ENCODE measurements at regions not wholly inside any gene's neighbourhood (a gene's known extent, or its start where the extent isn't known, plus 50 kb on each side); places are given as distances from the start of the nearest gene placed in this dataset.

DNA sequence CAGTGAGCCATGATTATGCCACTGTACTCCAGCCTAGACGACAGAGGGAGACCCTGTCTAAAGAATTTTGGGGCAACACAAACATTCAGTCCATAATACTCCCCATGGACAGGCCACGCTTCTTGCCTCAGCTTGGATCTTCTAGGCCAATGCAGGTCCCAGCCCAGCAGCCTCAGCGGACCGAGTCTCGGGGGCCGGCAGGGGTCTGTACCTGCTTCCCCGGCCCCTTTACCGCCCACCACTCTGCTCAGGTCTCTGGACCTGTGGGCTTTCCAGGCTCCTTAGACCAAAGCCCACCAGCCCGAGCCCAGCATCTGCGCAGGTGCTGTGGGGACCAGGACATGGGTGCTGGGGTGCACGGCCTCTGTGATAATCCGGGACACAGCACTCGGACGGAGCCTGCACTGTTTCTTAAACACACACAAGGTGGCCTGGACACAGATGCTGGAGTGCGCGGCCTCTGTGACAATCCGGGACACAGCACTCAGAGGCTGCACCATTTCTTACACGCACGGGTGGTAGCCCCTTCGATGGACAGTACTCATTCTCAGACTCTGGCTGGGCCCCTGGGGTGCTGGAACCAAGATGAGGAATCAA, 62.1 kb upstream of the GPC1 start:
- no peak overlapping the region for H3K27ac ChIP-seq (ENCODE audit: low read depth, low read length, poor library complexity, severe bottlenecking)
- no peak for DNase-seq (ENCODE audit: low spot score)
- no peaks in the 10 kb centered on the region for H3K36me3 ChIP-seq (ENCODE audit: insufficient read depth, low read length, poor library complexity, severe bottlenecking)
- ChIA-PET CTCF (no interaction called here), POLR2A (ENCODE audit: low non-redundant PET) (no interaction called here)
- intact Hi-C loops (cut with micrococcal nuclease; ENCODE audit: unreplicated experiment) = no loop called here
- no TSS peak for BruUV-seq (replicated peaks)
- no peaks in the 10 kb centered on the region for H3K4me1 ChIP-seq (ENCODE audit: insufficient read depth, low read length, poor library complexity, severe bottlenecking)
- no peaks in the 10 kb centered on the region for H3K27me3 ChIP-seq (replicated peaks; ENCODE audit: insufficient read depth, low read depth, low read length, poor library complexity)
- TF ChIP-seq EZH2 (IDR thresholded peaks at IDR 0.05; ENCODE audit: borderline replicate concordance, low read depth, low read length, poor library complexity, severe bottlenecking) = no peak
- TF ChIP-seq, protein P1, sequence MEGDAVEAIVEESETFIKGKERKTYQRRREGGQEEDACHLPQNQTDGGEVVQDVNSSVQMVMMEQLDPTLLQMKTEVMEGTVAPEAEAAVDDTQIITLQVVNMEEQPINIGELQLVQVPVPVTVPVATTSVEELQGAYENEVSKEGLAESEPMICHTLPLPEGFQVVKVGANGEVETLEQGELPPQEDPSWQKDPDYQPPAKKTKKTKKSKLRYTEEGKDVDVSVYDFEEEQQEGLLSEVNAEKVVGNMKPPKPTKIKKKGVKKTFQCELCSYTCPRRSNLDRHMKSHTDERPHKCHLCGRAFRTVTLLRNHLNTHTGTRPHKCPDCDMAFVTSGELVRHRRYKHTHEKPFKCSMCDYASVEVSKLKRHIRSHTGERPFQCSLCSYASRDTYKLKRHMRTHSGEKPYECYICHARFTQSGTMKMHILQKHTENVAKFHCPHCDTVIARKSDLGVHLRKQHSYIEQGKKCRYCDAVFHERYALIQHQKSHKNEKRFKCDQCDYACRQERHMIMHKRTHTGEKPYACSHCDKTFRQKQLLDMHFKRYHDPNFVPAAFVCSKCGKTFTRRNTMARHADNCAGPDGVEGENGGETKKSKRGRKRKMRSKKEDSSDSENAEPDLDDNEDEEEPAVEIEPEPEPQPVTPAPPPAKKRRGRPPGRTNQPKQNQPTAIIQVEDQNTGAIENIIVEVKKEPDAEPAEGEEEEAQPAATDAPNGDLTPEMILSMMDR (conservative IDR thresholded peaks at IDR 0.05; ENCODE audit: low read depth, low read length) = no peak
- no peaks in the 10 kb centered on the region for H3K9me3 ChIP-seq (ENCODE audit: low read depth, low read length, poor library complexity, severe bottlenecking)
- no peak overlapping the region for H3K4me3 ChIP-seq (ENCODE audit: low read depth, low read length, poor library complexity, severe bottlenecking)

DNA sequence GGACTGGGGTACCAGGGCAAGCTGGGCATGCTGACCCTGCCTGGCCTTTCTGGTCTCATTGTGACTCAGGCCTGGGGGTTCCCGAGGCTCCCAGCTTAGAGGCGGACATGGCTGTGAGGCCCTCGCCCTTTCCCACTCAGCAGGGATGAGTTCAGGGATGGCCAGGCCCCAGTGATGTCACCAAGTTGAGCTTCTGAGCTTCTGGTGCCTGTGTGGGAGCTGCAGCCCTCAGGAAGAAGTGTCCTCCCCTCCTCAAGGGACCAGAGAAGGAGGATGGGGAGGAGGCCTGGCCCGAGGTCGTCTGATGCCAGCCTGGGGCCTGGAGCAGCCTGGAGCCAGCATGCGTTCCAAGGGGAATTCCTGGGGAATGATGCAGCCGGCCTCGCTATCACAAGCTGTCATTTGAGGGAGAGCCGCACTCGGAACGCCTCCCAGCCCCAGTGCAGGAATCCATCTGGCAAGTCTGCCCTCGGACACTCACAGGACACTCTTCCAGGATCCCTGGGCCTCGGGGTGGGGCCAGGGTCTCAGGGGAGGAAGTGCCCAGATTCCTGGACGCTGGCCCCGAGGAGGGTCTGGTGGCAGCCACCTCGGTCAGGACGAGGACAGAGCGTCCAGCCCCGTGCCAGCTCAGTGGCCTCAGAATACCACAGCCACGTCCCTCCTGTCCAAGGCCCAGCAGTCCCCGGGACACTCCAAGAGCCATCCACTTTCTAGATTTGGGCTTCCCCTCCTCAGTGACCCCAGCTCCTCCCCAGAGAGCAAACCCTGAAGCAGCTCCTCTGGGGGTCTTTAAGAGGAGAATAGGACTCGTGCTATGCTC, 61.2 kb upstream of the GPC1 start:
- ChIA-PET POLR2A (ENCODE audit: low non-redundant PET) (no interaction called here), CTCF (no interaction called here)
- Histone ChIP-seq H3K36me3 (ENCODE audit: insufficient read depth, low read length, poor library complexity, severe bottlenecking) (no peaks in the 10 kb centered on the region), H3K4me1 (ENCODE audit: insufficient read depth, low read length, poor library complexity, severe bottlenecking) (no peaks in the 10 kb centered on the region), H3K9me3 (ENCODE audit: low read depth, low read length, poor library complexity, severe bottlenecking) (no peaks in the 10 kb centered on the region), H3K27ac (ENCODE audit: low read depth, low read length, poor library complexity, severe bottlenecking) (no peak overlapping the region), H3K4me3 (ENCODE audit: low read depth, low read length, poor library complexity, severe bottlenecking) (no peak overlapping the region), H3K27me3 (replicated peaks; ENCODE audit: insufficient read depth, low read depth, low read length, poor library complexity) (no peaks in the 10 kb centered on the region)
- intact Hi-C loops (cut with micrococcal nuclease; ENCODE audit: unreplicated experiment) = no loop called here
- DNase-seq (ENCODE audit: low spot score) = no peak
- no peak for TF ChIP-seq EZH2 (IDR thresholded peaks at IDR 0.05; ENCODE audit: borderline replicate concordance, low read depth, low read length, poor library complexity, severe bottlenecking)
- TF ChIP-seq, protein P1 (conservative IDR thresholded peaks at IDR 0.05; ENCODE audit: low read depth, low read length) = no peak
- BruUV-seq (replicated peaks) = no TSS peak

DNA sequence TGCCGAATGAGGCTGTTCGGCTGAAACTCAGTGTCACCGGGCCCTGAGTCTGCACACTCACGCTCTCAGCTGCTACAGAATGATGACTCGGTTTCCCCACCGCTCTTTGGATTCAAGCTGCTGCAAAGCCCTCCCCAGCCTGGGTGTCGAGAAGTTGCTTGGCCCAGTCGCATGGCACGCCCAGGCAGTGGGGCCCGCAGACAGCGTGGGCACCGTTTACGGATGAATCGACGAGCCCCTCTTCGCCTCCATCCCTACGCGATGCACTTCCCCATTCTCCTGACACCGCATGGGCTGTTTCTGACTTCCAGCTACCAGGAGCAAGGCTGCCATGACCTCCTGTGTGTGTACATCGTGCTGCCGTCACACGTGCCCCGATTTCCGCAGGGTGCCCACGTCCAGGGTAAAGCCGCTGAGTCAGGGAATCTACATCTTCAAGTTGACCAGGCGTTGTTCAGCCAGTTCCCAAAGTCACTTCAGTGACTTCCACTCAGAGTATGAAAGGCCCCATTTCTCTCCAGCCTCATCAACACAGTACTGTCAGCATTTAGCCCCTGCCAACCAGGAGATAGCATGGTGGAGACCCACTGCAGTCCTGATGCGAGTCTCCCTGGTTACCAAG, 60.3 kb upstream of the GPC1 start:
- POLR2A ChIA-PET (ENCODE audit: low non-redundant PET) = no interaction called here
- H3K9me3 ChIP-seq (ENCODE audit: low read depth, low read length, poor library complexity, severe bottlenecking) = no peaks in the 10 kb centered on the region
- H3K4me1 ChIP-seq (ENCODE audit: insufficient read depth, low read length, poor library complexity, severe bottlenecking) = no peaks in the 10 kb centered on the region
- TF ChIP-seq EZH2 (IDR thresholded peaks at IDR 0.05; ENCODE audit: borderline replicate concordance, low read depth, low read length, poor library complexity, severe bottlenecking) = no peak
- TF ChIP-seq, protein P1 (conservative IDR thresholded peaks at IDR 0.05; ENCODE audit: low read depth, low read length) = no peak
- no peak overlapping the region for H3K27ac ChIP-seq (ENCODE audit: low read depth, low read length, poor library complexity, severe bottlenecking)
- intact Hi-C loops (cut with micrococcal nuclease; ENCODE audit: unreplicated experiment) = no loop called here
- no peak for DNase-seq (ENCODE audit: low spot score)
- H3K27me3 ChIP-seq (replicated peaks; ENCODE audit: insufficient read depth, low read depth, low read length, poor library complexity) = no peaks in the 10 kb centered on the region
- H3K36me3 ChIP-seq (ENCODE audit: insufficient read depth, low read length, poor library complexity, severe bottlenecking) = no peaks in the 10 kb centered on the region
- H3K4me3 ChIP-seq (ENCODE audit: low read depth, low read length, poor library complexity, severe bottlenecking) = no peak overlapping the region
- no TSS peak for BruUV-seq (replicated peaks)
- CTCF ChIA-PET = no interaction called here

Data from A673 (cell line).